IMR-90 (cell line): ENCODE measurements at regions not wholly inside any gene's neighbourhood (a gene's known extent, or its start where the extent isn't known, plus 50 kb on each side); places are given as distances from the start of the nearest gene placed in this dataset.

Experiments
- ATAC-seq: fragments of 200-7000 bp; cut with Tn5 transposase; 2 replicates; pipeline ENCODE4 v1.9.1; 2020; ENCODE audit warnings: low read depth, mild to moderate bottlenecking, moderate library complexity
- BruUV-seq: library from RNA; stranded (reverse); fragments of 400-500 nt; replicated peaks from 2 replicates; lab custom pipeline; 2021; lab: Mats Ljungman, UMichigan
- CTCF ChIA-PET: fragments of 300-600 bp; formaldehyde crosslinking; extraction: SDS; loops from one replicate; lab custom pipeline; 2021; ENCODE audit warnings: antibody characterized with exemption; lab: Yijun Ruan, JAX
- POLR2A ChIA-PET: fragments of 300-600 bp; sonication (Branson Sonifier 250); formaldehyde crosslinking; loops from one replicate; lab custom pipeline; 2022; ENCODE audit warnings: antibody characterized with exemption; ENCODE audit not compliant: unreplicated experiment; lab: Charles Lee
- DNase-seq: peaks from one replicate; pipeline ENCODE4 v3.0.0; 2013
- H2AFZ ChIP-seq: replicated peaks from 2 replicates; pipeline ENCODE3; 2013; ENCODE audit warnings: low read length, mild to moderate bottlenecking; ENCODE audit not compliant: poor library complexity
- H2AK5ac ChIP-seq: 2 replicates; pipeline ENCODE4 v1.6.1; 2013; ENCODE audit warnings: low read depth, low read length, inconsistent platforms
- H2AK9ac ChIP-seq: replicated peaks from 2 replicates; pipeline ENCODE3; 2013; ENCODE audit warnings: mild to moderate bottlenecking, low read depth, low read length, moderate library complexity; ENCODE audit not compliant: poor library complexity
- H2BK120ac ChIP-seq: 2 replicates; pipeline ENCODE4 v1.6.1; 2013; ENCODE audit warnings: low read depth, low read length, inconsistent platforms
- H2BK15ac ChIP-seq: 3 replicates; pipeline ENCODE4 v1.6.1; 2013; ENCODE audit warnings: low read depth, low read length, inconsistent platforms
- H2BK20ac ChIP-seq: 2 replicates; pipeline ENCODE4 v1.6.1; 2013; ENCODE audit warnings: low read depth, mild to moderate bottlenecking, inconsistent platforms, low read length, moderate library complexity
- H2BK5ac ChIP-seq: 2 replicates; pipeline ENCODE4 v1.6.1; 2013; ENCODE audit warnings: mild to moderate bottlenecking, low read depth, low read length, inconsistent platforms; ENCODE audit not compliant: poor library complexity, severe bottlenecking
- H3K14ac ChIP-seq: replicated peaks from 2 replicates; pipeline ENCODE4 v1.6.1; 2013; ENCODE audit warnings: low read depth, low read length, inconsistent platforms
- H3K18ac ChIP-seq: 2 replicates; pipeline ENCODE4 v1.6.1; 2013; ENCODE audit warnings: low read depth, low read length, control low read depth
- H3K23ac ChIP-seq: 2 replicates; pipeline ENCODE4 v1.6.1; 2013; ENCODE audit warnings: low read depth, low read length, inconsistent platforms
- H3K27ac ChIP-seq: 2 replicates; pipeline ENCODE4 v1.5.1; 2013; ENCODE audit warnings: mild to moderate bottlenecking, control low read depth, low read length; ENCODE audit not compliant: insufficient read depth
- H3K27me3 ChIP-seq: 2 replicates; pipeline ENCODE4 v1.6.1; 2013; ENCODE audit warnings: low read length; ENCODE audit not compliant: control insufficient read depth, insufficient read depth
- H3K36me3 ChIP-seq: 2 replicates; pipeline ENCODE4 v1.6.1; 2013; ENCODE audit warnings: low read length, mixed read lengths; ENCODE audit not compliant: control insufficient read depth, insufficient read depth
- H3K4ac ChIP-seq: 2 replicates; pipeline ENCODE4 v1.6.1; 2013; ENCODE audit warnings: low read depth, low read length, inconsistent platforms
- H3K4me1 ChIP-seq: 2 replicates; pipeline ENCODE4 v1.6.1; 2013; ENCODE audit warnings: low read length, mixed read lengths; ENCODE audit not compliant: control insufficient read depth, insufficient read depth
- H3K4me2 ChIP-seq: 2 replicates; pipeline ENCODE4 v1.6.1; 2013; ENCODE audit warnings: low read depth, mild to moderate bottlenecking, control low read depth, low read length, moderate library complexity
- H3K4me3 ChIP-seq: 2 replicates; pipeline ENCODE4 v1.5.1; 2013; ENCODE audit warnings: low read depth, mild to moderate bottlenecking, control low read depth, low read length, moderate library complexity; ENCODE audit not compliant: insufficient read depth
- H3K56ac ChIP-seq: 2 replicates; pipeline ENCODE4 v1.6.1; 2013; ENCODE audit warnings: low read length, inconsistent platforms; ENCODE audit not compliant: insufficient read depth; ENCODE audit errors: extremely low read depth
- H3K79me1 ChIP-seq, 2 experiments: 2 replicates each; pipeline ENCODE4 v1.6.1; 2013; ENCODE audit warnings: low read length in 2 of 2, inconsistent platforms in 1 of 2, low read depth in 1 of 2
- H3K9ac ChIP-seq: 2 replicates; pipeline ENCODE4 v1.6.1; 2013; ENCODE audit warnings: low read depth, low read length, control low read depth
- H3K9me1 ChIP-seq: 2 replicates; pipeline ENCODE4 v1.6.1; 2013; ENCODE audit warnings: low read length, inconsistent platforms; ENCODE audit not compliant: insufficient read depth
- H3K9me3 ChIP-seq: 2 replicates; pipeline ENCODE4 v1.6.1; 2013; ENCODE audit warnings: low read length; ENCODE audit not compliant: control insufficient read depth, insufficient read depth
- H4K20me1 ChIP-seq: 2 replicates; pipeline ENCODE4 v1.6.1; 2013; ENCODE audit warnings: low read length, inconsistent platforms; ENCODE audit not compliant: insufficient read depth
- H4K5ac ChIP-seq: 2 replicates; pipeline ENCODE4 v1.6.1; 2013; ENCODE audit warnings: mild to moderate bottlenecking, low read depth, low read length, control low read depth
- H4K8ac ChIP-seq, 2 experiments: 2 replicates each; pipeline ENCODE4 v1.6.1; 2013; ENCODE audit warnings: low read depth in 2 of 2, low read length in 2 of 2, control low read depth in 1 of 2, inconsistent platforms in 1 of 2
- H4K91ac ChIP-seq: 2 replicates; pipeline ENCODE4 v1.6.1; 2013; ENCODE audit warnings: low read depth, low read length, inconsistent platforms; ENCODE audit not compliant: insufficient read depth
- BHLHE40 ChIP-seq: fragments of 150-350 bp; IDR thresholded peaks from 2 replicates; pipeline ENCODE4 v1.6.1; 2016; ENCODE audit warnings: mild to moderate bottlenecking, low read depth, low read length
- CHD1 ChIP-seq: IDR thresholded peaks from 2 replicates; pipeline ENCODE4 v1.6.1; 2012; ENCODE audit warnings: low read depth, low read length, improper control_type of control experiment
- CTCF ChIP-seq: conservative IDR thresholded peaks from 2 replicates; pipeline ENCODE4 v1.5.1; 2012; ENCODE audit warnings: mild to moderate bottlenecking, low read depth, low read length, improper control_type of control experiment
- FOS ChIP-seq: fragments of 150-350 bp; IDR thresholded peaks from 2 replicates; pipeline ENCODE4 v1.6.1; 2016; ENCODE audit warnings: low read depth, low read length
- MAFK ChIP-seq: IDR thresholded peaks from 2 replicates; pipeline ENCODE4 v1.6.1; 2012; ENCODE audit warnings: low read depth, low read length, improper control_type of control experiment
- MAZ ChIP-seq: IDR thresholded peaks from 2 replicates; pipeline ENCODE4 v1.6.1; 2012; ENCODE audit warnings: low read depth, mild to moderate bottlenecking, low read length, improper control_type of control experiment, moderate library complexity, borderline replicate concordance
- NFE2L2 ChIP-seq: fragments of 150-350 bp; IDR thresholded peaks from 2 replicates; pipeline ENCODE4 v1.6.1; 2016; ENCODE audit warnings: low read depth, mild to moderate bottlenecking, low read length
- POLR2A ChIP-seq: IDR thresholded peaks from 2 replicates; pipeline ENCODE4 v1.6.1; 2012; ENCODE audit warnings: mild to moderate bottlenecking, low read depth, low read length
- RFX5 ChIP-seq: IDR thresholded peaks from 2 replicates; pipeline ENCODE4 v1.8.0; 2012; ENCODE audit warnings: low read depth, mild to moderate bottlenecking, low read length, moderate library complexity
- SMC3 ChIP-seq: fragments of 150-350 bp; IDR thresholded peaks from 2 replicates; pipeline ENCODE4 v1.6.1; 2016; ENCODE audit warnings: low read depth, mild to moderate bottlenecking, antibody characterized with exemption, low read length, moderate library complexity
- WGBS, 2 experiments: methylation state at CpG; one replicate each; pipeline versions ENCODE4 v1.1.5 to v1.1.7; 2013; ENCODE audit warnings: missing lambda C conversion rate in 2 of 2; ENCODE audit not compliant: insufficient read length in 1 of 2; ENCODE audit errors: extremely low coverage in 2 of 2; 5-methylcytosine and 5-hydroxymethylcytosine counted together
- dilution Hi-C: fragments of 300-500 bp; cut with HindIII; formaldehyde crosslinking; loops from one replicate; pipeline ENCODE4 v1.14.3; 2018; ENCODE audit warnings: low sequenced_read_pairs; ENCODE audit not compliant: unreplicated experiment
- in situ Hi-C: fragments of 300-500 bp; cut with MboI; formaldehyde crosslinking; loops from 3 replicates; pipeline ENCODE4 v1.14.3; 2019; ENCODE audit warnings: low sequenced_read_pairs, inconsistent platforms, mixed read lengths
- intact Hi-C: fragments of 100-400 bp; cut with micrococcal nuclease; formaldehyde crosslinking; loops from 2 replicates; pipeline ENCODE4 v1.10.0; 2022

- DNase-seq: no peak
- H3K18ac ChIP-seq: no peak overlapping the region
- H4K5ac ChIP-seq: no peak overlapping the region
- no peaks in the 10 kb centered on the region for H3K9me1 ChIP-seq
- ATAC-seq: no peak
- no peak overlapping the region for H2BK15ac ChIP-seq
- H3K14ac ChIP-seq: no peak overlapping the region
- in situ Hi-C loops: no loop called here
- H3K27me3 ChIP-seq: no peaks in the 10 kb centered on the region
- H2BK20ac ChIP-seq: no peak overlapping the region
- H2BK120ac ChIP-seq: no peak overlapping the region
- no peak overlapping the region for H2AK9ac ChIP-seq
- H2BK5ac ChIP-seq: no peak overlapping the region
- no peak overlapping the region for H3K4me3 ChIP-seq
- no peak overlapping the region for H4K8ac ChIP-seq
- POLR2A ChIA-PET: no interaction called here
- no peaks in the 10 kb centered on the region for H3K36me3 ChIP-seq
- BruUV-seq: no TSS peak
- CTCF ChIA-PET: no interaction called here
- no peak overlapping the region for H3K4me2 ChIP-seq
- no peak overlapping the region for H3K4ac ChIP-seq
- no peaks in the 10 kb centered on the region for H3K79me1 ChIP-seq
- dilution Hi-C loops: no loop called here
- no CpG with 5 or more reads among the region's 1 CpG for WGBS, 2 experiments
- no peak for TF ChIP-seq CHD1
- TF ChIP-seq FOS: no peak
- TF ChIP-seq BHLHE40: no peak
- no peak for TF ChIP-seq NFE2L2
- no peak for TF ChIP-seq RFX5
- TF ChIP-seq POLR2A: no peak
- TF ChIP-seq MAZ: no peak
- no peak for TF ChIP-seq MAFK
- no peak for TF ChIP-seq CTCF
- no peak for TF ChIP-seq SMC3
- H3K56ac ChIP-seq: no peak overlapping the region
- no peaks in the 10 kb centered on the region for H3K4me1 ChIP-seq
- no peak overlapping the region for H2AK5ac ChIP-seq
- H3K23ac ChIP-seq: no peak overlapping the region
- H3K27ac ChIP-seq: no peak overlapping the region
- no peak overlapping the region for H2AFZ ChIP-seq
- H3K9me3 ChIP-seq: 0 out of 2 replicates have a peak, but pooled peaks cover 2% of the 10 kb centered on the region
- H4K20me1 ChIP-seq: no peaks in the 10 kb centered on the region
- no peak overlapping the region for H4K91ac ChIP-seq
- H3K9ac ChIP-seq: no peak overlapping the region
- intact Hi-C loops: no loop called here
Observed at GRCh38 chr12:73892201-73892600, 645.4 kb upstream of the ATXN7L3B start.
